Cerebellar nuclear complex (tissue), 1 donor: ENCODE measurements at regions not wholly inside any gene's neighbourhood (a gene's known extent, or its start where the extent isn't known, plus 50 kb on each side); places are given as distances from the start of the nearest gene placed in this dataset.

Source experiments
- DNase-seq, 2 experiments: peaks; one replicate each; lab custom pipeline; 2025; lab: John Stamatoyannopoulos, UW

GRCh38 chr9:78724896-78725295 is 428.0 kb downstream of the PSAT1 start:
- DNase-seq, result no peak

GRCh38 chr9:78725503-78725902 is 428.6 kb downstream of the PSAT1 start:
- no peak for DNase-seq

GRCh38 chr9:78745331-78745730 is 448.4 kb downstream of the PSAT1 start:
- DNase-seq, result no peak

GRCh38 chr9:78746010-78746409 is 449.1 kb downstream of the PSAT1 start:
- no peak for DNase-seq

GRCh38 chr9:78753039-78753438 is 456.1 kb downstream of the PSAT1 start:
- DNase-seq, result no peak

DNA sequence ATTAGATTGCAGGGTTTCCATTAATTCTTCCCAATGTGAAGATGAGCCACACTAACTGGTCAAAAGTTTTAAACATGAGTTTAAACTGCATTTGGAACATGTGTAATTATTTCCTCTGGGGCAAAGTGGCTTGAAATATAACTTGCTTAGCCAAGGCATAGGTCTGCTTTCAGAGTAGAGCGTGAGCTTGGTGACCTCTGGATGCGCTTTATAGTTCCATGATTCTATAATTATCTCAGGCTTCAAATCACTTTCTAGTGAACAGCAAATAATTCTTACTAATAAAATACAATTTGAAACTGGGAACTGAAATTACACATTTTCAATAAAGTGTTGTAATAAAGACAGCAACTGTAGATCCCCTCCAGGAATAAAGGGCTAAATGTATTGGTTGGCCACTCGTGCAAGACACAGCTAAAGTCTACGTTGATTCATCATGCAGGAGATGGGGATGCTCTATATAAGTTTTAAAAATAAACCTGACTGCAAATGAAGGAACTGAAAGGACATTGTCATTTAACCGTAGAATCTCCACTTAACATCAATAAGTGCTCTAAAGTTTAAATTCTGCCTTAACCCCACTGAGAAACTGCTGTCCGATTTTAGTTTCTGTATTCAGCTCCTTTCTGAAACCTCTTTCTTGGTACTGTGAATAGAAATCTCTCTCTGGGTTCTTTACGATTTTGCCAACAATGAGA is 460.0 kb downstream of the PSAT1 start:
- no peak for DNase-seq

DNA sequence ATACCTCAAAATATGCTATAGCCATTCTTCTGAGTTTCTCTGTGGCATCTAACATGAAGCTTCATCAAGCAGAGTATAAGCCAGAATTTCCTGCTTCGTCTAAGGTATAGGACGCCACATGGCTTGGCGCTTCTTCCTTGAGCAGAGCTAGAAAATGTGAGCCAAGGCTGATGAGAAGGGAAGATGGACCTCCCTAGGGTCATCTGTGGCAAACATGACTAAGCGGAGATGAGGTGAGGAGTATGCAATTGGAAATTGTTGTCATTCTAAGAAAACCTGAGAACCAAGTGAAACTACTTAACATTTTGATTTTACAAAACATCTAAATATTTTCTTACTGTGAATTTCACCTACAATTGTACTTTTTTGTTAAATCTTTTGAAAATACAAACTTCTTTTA is 466.5 kb downstream of the PSAT1 start:
- no peak for DNase-seq

- no peak for DNase-seq
Measured at GRCh38 chr9:78765861-78766260, 468.9 kb downstream of the PSAT1 start.

GRCh38 chr9:78767490-78767889 is 470.6 kb downstream of the PSAT1 start:
- no peak for DNase-seq

DNA sequence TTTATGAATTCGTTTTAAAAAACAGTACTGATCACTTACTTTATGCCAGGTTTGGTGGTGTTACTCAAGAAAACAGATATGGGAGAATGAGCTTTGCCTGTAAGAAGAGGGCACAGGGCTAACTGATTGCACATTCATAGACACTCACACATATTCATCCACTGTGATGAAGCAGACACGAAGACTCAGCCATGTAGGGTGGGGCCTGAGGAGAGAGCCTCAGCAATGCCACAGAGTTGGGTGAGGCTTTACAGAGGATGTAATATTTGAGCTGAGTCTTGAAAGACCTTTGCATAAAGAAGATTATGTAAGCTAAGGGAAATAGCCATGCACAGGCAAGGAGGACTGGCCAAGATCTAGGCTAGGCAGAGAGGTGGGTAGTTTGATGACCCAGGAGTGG is 472.8 kb downstream of the PSAT1 start:
- no peak for DNase-seq

DNA sequence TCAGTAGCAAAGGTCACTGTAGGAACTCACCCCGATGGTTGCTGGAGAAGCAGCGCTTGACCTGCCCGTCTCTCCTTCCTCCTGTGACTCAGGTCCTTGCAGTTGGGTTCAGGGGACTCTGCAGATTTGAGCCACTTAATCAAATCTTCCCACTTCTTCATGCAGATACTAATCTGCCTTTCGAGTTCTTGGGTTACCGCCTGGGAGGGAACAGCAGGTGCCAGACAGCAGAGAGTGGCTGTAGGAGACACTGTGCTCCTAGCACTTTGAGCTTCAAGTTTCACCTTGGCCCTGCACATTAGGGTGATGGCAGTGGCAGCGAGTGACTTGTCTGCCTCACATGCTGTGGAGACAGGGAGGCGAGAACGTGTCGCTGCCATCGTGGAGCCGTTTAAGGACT is 478.3 kb downstream of the PSAT1 start:
- no peak for DNase-seq

DNA sequence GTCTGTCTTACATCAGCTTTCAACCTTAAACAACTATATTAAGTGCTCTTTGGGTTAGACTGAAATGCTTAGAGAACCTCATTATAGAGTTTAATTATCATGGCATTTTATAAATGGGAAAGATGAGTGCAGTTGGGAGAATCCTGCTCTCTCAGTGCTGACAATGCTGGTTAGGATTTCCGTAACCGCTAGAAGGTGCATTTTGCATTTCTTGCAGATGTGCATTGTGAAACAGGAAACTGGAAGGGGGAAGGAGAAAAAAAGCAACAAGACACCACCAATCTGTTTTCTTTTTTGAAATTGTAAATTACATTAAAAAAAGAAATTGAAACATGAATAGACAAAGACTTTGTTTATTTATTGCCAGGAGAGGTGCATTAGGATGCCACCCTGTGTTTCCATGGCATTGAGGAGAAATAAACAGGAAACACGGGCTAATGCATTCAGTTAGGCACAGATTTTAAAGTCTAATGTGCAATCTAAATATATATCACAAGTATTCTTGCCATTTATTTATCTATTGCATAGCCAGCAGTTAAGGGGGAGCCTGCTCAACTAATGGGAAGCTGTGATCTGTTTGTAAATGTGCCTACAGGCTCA is 478.9 kb downstream of the PSAT1 start:
- DNase-seq, result no peak

DNA sequence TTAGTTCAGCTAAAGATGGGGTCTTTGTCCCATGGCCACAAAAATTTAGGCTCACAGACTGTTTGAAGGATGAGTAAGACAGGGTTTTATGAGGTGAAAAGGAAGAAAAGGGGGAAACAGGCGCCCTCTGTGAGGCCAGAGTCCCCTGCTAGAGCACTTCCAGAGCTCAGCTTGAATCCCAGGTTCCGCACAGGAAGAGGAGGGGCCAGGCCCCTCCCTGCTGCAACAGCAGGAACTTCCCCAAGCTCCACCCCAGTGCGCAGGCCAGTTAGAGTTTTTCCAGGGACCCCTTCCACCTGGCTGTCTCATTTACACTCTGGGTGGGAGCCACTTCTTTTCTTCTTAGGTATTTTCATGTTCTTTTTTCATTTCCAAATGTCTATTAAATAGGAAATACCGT is 480.8 kb downstream of the PSAT1 start:
- DNase-seq, result no peak

GRCh38 chr9:78778318-78778717 is 481.4 kb downstream of the PSAT1 start:
- DNase-seq, result no peak

DNA sequence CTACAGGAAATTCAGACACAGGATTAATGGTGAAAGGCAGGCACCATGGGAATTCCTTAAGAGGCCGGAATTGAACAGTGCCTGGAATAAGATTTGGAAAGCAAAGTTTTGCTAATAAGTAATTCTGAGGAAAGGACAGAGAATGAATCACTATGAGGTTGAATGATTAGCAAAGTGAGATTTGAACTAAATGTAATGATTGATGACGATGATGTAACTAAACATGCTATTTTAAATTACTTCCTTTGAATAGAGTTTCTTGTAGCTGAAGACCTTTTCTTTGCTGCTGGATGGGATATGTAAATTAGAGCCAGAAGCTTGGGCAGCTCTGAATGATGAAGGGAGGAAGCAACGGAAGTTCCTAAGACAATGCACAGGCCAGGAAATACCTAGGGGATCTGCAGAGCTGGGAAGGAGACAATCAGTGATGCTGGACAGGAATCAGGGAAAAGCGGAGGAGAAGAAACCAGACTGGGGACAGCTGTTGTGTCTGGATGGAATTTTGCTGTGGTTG is 482.0 kb downstream of the PSAT1 start:
- no peak for DNase-seq

DNA sequence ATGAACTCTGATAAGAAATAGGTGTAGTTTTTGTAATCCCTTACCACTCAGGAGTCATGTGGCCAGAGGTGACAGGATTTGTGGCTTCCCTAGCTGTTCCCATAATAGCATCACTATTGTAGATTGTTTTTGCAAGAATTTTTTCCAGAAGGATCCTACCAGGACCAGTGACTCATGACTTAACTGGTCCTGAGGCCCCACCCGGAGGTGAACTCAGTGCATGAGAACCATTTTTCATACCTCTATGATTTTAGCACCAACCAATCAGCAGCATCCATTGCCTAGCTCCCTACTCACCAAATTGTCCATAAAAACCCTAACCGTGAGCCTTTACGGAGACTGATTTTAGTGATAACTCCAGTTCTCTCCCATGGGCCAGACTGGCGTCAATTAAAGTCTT is 484.8 kb downstream of the PSAT1 start:
- no peak for DNase-seq

DNA sequence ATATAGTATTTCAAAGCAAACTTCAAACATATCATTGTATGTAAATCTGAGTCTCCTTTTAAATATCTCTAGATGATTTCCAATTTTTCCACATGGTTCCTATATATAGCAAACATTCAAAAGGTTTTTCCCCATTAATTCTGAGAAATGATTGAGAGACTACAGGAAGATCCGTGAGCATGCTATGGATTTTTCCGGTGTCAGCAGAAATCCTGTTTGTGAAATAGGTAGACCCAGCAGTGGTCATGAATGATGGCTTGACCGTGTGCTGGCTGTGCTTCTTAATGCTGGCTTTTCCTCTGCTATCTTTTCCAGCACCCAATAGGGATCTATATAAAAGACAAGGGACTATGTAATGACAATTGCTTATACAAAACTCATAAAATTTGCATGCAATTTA is 485.3 kb downstream of the PSAT1 start:
- DNase-seq, result no peak

GRCh38 chr9:78782858-78783257 is 485.9 kb downstream of the PSAT1 start:
- DNase-seq, result no peak

DNA sequence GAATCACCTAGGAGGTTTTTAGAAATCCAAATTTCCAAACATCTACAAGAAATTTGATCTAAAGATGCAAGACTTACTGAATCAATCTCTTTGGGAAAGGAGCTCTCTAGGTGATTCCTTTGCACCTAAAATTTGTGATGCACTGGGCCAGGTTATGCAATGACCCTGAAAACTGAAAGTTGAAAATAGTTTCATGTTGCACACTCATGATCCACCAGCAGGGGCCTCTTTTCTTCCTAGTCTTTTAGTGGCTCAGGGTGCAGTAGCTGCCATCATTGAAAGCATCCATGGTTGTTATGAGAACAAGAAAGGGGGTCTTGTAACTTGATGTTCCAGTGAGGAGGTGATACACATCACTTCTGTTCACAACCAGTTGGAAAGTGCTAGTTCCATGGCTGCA is 486.8 kb downstream of the PSAT1 start:
- no peak for DNase-seq

DNA sequence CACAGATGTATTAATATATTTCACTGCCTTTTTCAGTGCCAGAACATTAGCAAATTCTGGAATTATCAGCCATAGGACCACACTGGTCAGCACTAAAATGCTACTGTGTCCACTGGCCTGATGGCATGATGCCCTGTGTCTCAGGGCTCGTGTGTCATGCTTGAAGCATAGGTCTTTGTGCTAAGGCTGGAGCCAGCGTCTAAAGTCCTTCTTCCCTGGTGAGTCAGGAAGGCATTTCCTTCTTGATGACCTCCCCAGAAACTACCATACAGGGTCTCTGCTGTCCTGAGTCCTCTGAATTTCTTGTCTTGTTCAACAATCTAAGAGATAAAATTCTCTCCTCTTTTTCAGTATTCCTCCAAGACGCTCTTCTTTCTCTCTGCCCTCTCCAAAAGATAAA is 489.9 kb downstream of the PSAT1 start:
- DNase-seq, result no peak

GRCh38 chr9:78788101-78788500 is 491.2 kb downstream of the PSAT1 start:
- DNase-seq, result no peak

DNA sequence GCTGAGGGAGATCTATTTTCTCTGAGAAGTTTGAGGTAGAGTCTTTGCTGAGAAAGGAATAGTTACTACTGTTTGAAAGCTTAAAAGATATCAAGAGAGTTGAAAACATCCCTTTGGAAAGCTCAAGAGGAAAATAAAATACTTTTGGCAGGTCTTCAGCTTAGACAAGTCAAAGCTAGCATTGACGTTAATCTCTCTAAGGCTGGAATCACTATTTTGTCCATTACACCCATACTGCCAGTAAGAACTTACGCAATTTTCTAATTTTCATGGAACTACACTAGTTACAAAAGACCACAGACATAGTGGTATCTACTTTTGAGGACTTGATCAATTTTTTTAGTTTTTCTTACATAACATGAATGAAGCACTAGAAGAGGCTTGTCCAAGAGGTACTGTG is 494.9 kb downstream of the PSAT1 start:
- no peak for DNase-seq

GRCh38 chr9:78792745-78793144 is 495.8 kb downstream of the PSAT1 start:
- no peak for DNase-seq

- DNase-seq, result no peak
Measured at GRCh38 chr9:78805771-78806170, 508.8 kb downstream of the PSAT1 start.
